ENCODE measurements at regions not wholly inside any gene's neighbourhood (a gene's known extent, or its start where the extent isn't known, plus 50 kb on each side); places are given as distances from the start of the nearest gene placed in this dataset.
"Not testable (repeated sequence)": the region's sequence is repeated elsewhere in the genome, so short reads cannot be mapped to it uniquely, and the experiment has no call there.

- H3K4me3 ChIP-seq: no peak overlapping the region
- TF ChIP-seq POLR2A (IDR thresholded peaks at IDR 0.05): no peak
- TF ChIP-seq POLR2AphosphoS5 (IDR thresholded peaks at IDR 0.05): no peak
- no peak for TF ChIP-seq CTCF (IDR thresholded peaks at IDR 0.05 in 8 of 11, conservative IDR thresholded peaks at IDR 0.05 in 3 of 11)
- 79 to 87% (median 83%) methylated on average over 7 of the region's 7 CpGs for WGBS, 5 donors
- no peaks in the 10 kb centered on the region for H3K4me1 ChIP-seq
- no peaks in the 10 kb centered on the region for H3K27me3 ChIP-seq (replicated peaks in 1 of 7)
- peaks cover 6 to 95% (median 91%) of the 10 kb centered on the region in 8 donors for H3K9me3 ChIP-seq
- no peaks in the 10 kb centered on the region for H3K36me3 ChIP-seq
- DNase-seq: no peak
- intact Hi-C loops (cut with DNase I; ENCODE audit: low total_unique reads): no loop called here
- no peak overlapping the region for H3K27ac ChIP-seq
Observed at GRCh38 chr19:27858981-27859581, 1353.9 kb downstream of the UQCRFS1 start.

GRCh38 chr19:27852931-27853330, 1360.0 kb downstream of the UQCRFS1 start:
- H3K4me1 ChIP-seq; H3K4me3 ChIP-seq; intact Hi-C loops (cut with DNase I; ENCODE audit: low total_unique reads); H3K36me3 ChIP-seq; DNase-seq; H3K27ac ChIP-seq; H3K27me3 ChIP-seq (replicated peaks in 1 of 7): not testable (repeated sequence)
- 75 to 85% (median 83%) methylated on average over 5 to 7 of the region's 7 CpGs for WGBS, 5 donors
- peaks cover 8 to 98% (median 95%) of the 10 kb centered on the region in 8 donors for H3K9me3 ChIP-seq

- intact Hi-C loops (cut with DNase I; ENCODE audit: low total_unique reads): no loop called here
- Histone ChIP-seq H3K9me3 (peaks cover 4 to 98% (median 91%) of the 10 kb centered on the region in 8 donors), H3K27ac (no peak overlapping the region), H3K27me3 (replicated peaks in 1 of 7) (no peaks in the 10 kb centered on the region), H3K36me3 (no peaks in the 10 kb centered on the region), H3K4me1 (no peaks in the 10 kb centered on the region), H3K4me3 (no peak overlapping the region)
- TF ChIP-seq CTCF (IDR thresholded peaks at IDR 0.05 in 8 of 11, conservative IDR thresholded peaks at IDR 0.05 in 3 of 11) (no peak), POLR2AphosphoS5 (IDR thresholded peaks at IDR 0.05) (no peak), POLR2A (IDR thresholded peaks at IDR 0.05) (no peak)
- no peak for DNase-seq
- 87 to 100% (median 89%) methylated on average over 1 to 14 of the region's 14 CpGs; no CpG with 5 or more reads in 1 of the 5 donors for WGBS, 5 donors
Observed at GRCh38 chr19:27851543-27852060, 1361.3 kb downstream of the UQCRFS1 start.

- no peak overlapping the region for H3K27ac ChIP-seq
- no peak overlapping the region for H3K4me3 ChIP-seq
- peaks cover 4 to 100% (median 92%) of the 10 kb centered on the region in 8 donors for H3K9me3 ChIP-seq
- no peaks in the 10 kb centered on the region for H3K27me3 ChIP-seq (replicated peaks in 1 of 7)
- TF ChIP-seq POLR2A (IDR thresholded peaks at IDR 0.05): no peak
- no peak for TF ChIP-seq CTCF (IDR thresholded peaks at IDR 0.05 in 8 of 11, conservative IDR thresholded peaks at IDR 0.05 in 3 of 11)
- TF ChIP-seq POLR2AphosphoS5 (IDR thresholded peaks at IDR 0.05): no peak
- intact Hi-C loops (cut with DNase I; ENCODE audit: low total_unique reads): no loop called here
- DNase-seq: no peak
- no peaks in the 10 kb centered on the region for H3K36me3 ChIP-seq
- no peaks in the 10 kb centered on the region for H3K4me1 ChIP-seq
- WGBS, 5 donors: 92 to 98% (median 95%) methylated on average over 20 to 30 of the region's 30 CpGs
Observed at GRCh38 chr19:27851002-27851481, 1361.9 kb downstream of the UQCRFS1 start.

Data from spleen (tissue), 11 donors.